ENCODE measurements at regions not wholly inside any gene's neighbourhood (a gene's known extent, or its start where the extent isn't known, plus 50 kb on each side); places are given as distances from the start of the nearest gene placed in this dataset.

GRCh38 chr6:133187657-133188453 lies 53.3 kb upstream of the EYA4 start:
- H3K27ac ChIP-seq (ENCODE audit: insufficient read depth, low read depth, low read length) = no peak overlapping the region
- TF ChIP-seq POLR2AphosphoS5 (IDR thresholded peaks at IDR 0.05; ENCODE audit: insufficient read depth, low read depth, low read length) (no peak), EZH2 (IDR thresholded peaks at IDR 0.05; ENCODE audit: borderline replicate concordance, low read depth, low read length, severe bottlenecking) (no peak), MAX (IDR thresholded peaks at IDR 0.05; ENCODE audit: insufficient read depth, insufficient read length) (no peak), JUN (IDR thresholded peaks at IDR 0.05; ENCODE audit: borderline replicate concordance, insufficient read depth, insufficient read length, low read depth) (no peak), FOS (IDR thresholded peaks at IDR 0.05; ENCODE audit: borderline replicate concordance, insufficient read depth, low read length) (no peak), MYC (IDR thresholded peaks at IDR 0.05; ENCODE audit: low read depth, low read length) (no peak), POLR2A (IDR thresholded peaks at IDR 0.05; ENCODE audit: low read depth, low read length) (no peak), GATA2 (IDR thresholded peaks at IDR 0.05; ENCODE audit: insufficient read depth, insufficient read length, low read depth, low read length) (no peak), CTCF (IDR thresholded peaks at IDR 0.05; ENCODE audit: extremely low read depth in 1 of 2, insufficient read depth in 1 of 2, low read depth in 1 of 2, low read length in 2 of 2) (no peak)
- H3K9ac ChIP-seq (replicated peaks; ENCODE audit: extremely low read depth, insufficient read depth, low read length) = no peak overlapping the region
- H4K20me1 ChIP-seq (replicated peaks; ENCODE audit: control insufficient read depth, extremely low read depth, insufficient read depth, low read length) = no peaks in the 10 kb centered on the region
- no peaks in the 10 kb centered on the region for H3K9me1 ChIP-seq (replicated peaks; ENCODE audit: control insufficient read depth, extremely low read depth, insufficient read depth, low read length)
- no peaks in the 10 kb centered on the region for H3K4me1 ChIP-seq (ENCODE audit: control insufficient read depth, extremely low read depth, insufficient read depth, low read length)
- ChIA-PET CTCF (interaction anchor here (0.6 to 3.3 kb wide), 3 partner anchors 364 to 1880 kb away, joined by 3 to 19 read pairs (median 3); no protein-coding TSS in a partner anchor), POLR2A (no interaction called here)
- no TSS peak for BruUV-seq (replicated peaks)
- no peaks in the 10 kb centered on the region for H3K9me3 ChIP-seq (replicated peaks; ENCODE audit: control insufficient read depth, insufficient read depth, low read length)
- intact Hi-C loops (cut with micrococcal nuclease) (no loop called here), dilution Hi-C loops (cut with MboI; ENCODE audit: extremely low pct_ligation_motif_present, low sequenced_read_pairs) (no loop called here)
- no peak overlapping the region for H3K4me3 ChIP-seq (replicated peaks in 1 of 3; ENCODE audit: insufficient read depth in 1 of 3, low read depth in 1 of 3, low read length in 3 of 3)
- H3K4me2 ChIP-seq (ENCODE audit: insufficient read depth, low read length) = no peak overlapping the region
- FAIRE-seq = no peak
- H3K36me3 ChIP-seq (ENCODE audit: control insufficient read depth in 2 of 2, extremely low read depth in 1 of 2, insufficient read depth in 2 of 2, low read length in 2 of 2) = no peaks in the 10 kb centered on the region
- H2AFZ ChIP-seq (ENCODE audit: low read depth, low read length) = no peak overlapping the region
- no peaks in the 10 kb centered on the region for H3K27me3 ChIP-seq (ENCODE audit: control insufficient read depth in 2 of 2, insufficient read depth in 2 of 2, low read length in 2 of 2)
- no peaks in the 10 kb centered on the region for H3K79me2 ChIP-seq (ENCODE audit: control insufficient read depth, insufficient read depth, low read length)
- DNase-seq (ENCODE audit: low read depth, low spot score) = no peak

Data from endothelial cell of umbilical vein (primary cell).